HG02943 (cell line): ENCODE measurements at regions not wholly inside any gene's neighbourhood (a gene's known extent, or its start where the extent isn't known, plus 50 kb on each side); places are given as distances from the start of the nearest gene placed in this dataset.

ENCODE experiments used
- ATAC-seq: cut with Tn5 transposase; IDR thresholded peaks from one replicate; pipeline ENCODE4 v1.9.1; 2021; ENCODE audit warnings: mild to moderate bottlenecking, low read depth, moderate library complexity; ENCODE audit not compliant: unreplicated experiment

- ATAC-seq: no peak
Observed at GRCh38 chr5:144583541-144584449, 413.1 kb downstream of the KCTD16 start.

- ATAC-seq: no peak
Observed at GRCh38 chr5:144582066-144582465, 411.4 kb downstream of the KCTD16 start.

GRCh38 chr5:144581044-144581443, 410.4 kb downstream of the KCTD16 start:
- no peak for ATAC-seq

GRCh38 chr5:144577676-144578075, 407.0 kb downstream of the KCTD16 start:
- ATAC-seq: no peak

- ATAC-seq: no peak
Observed at GRCh38 chr5:144575736-144576135, 405.1 kb downstream of the KCTD16 start.

GRCh38 chr5:144567421-144567780, 396.7 kb downstream of the KCTD16 start:
- no peak for ATAC-seq

- no peak for ATAC-seq
Observed at GRCh38 chr5:144566747-144567420, 396.2 kb downstream of the KCTD16 start.

GRCh38 chr5:144549580-144549979, 378.9 kb downstream of the KCTD16 start:
- ATAC-seq: no peak

- no peak for ATAC-seq
Observed at GRCh38 chr5:144548936-144549335, 378.3 kb downstream of the KCTD16 start.

GRCh38 chr5:144547098-144547499, 376.4 kb downstream of the KCTD16 start:
- ATAC-seq: no peak

- no peak for ATAC-seq
Observed at GRCh38 chr5:144538845-144539244, 368.2 kb downstream of the KCTD16 start.
